HG02840 (cell line): ENCODE measurements at regions not wholly inside any gene's neighbourhood (a gene's known extent, or its start where the extent isn't known, plus 50 kb on each side); places are given as distances from the start of the nearest gene placed in this dataset.

ENCODE experiments used
- ATAC-seq: cut with Tn5 transposase; IDR thresholded peaks from one replicate; pipeline ENCODE4 v1.9.1; 2021; ENCODE audit warnings: mild to moderate bottlenecking, moderate library complexity, moderate number of reproducible peaks; ENCODE audit not compliant: unreplicated experiment, low FRiP score

- no peak for ATAC-seq
Observed at GRCh38 chr2:21279525-21279924, 155.8 kb downstream of the TDRD15 start.

GRCh38 chr2:21280793-21281192 lies 157.0 kb downstream of the TDRD15 start:
- ATAC-seq, result no peak

GRCh38 chr2:21281384-21281783 lies 157.6 kb downstream of the TDRD15 start:
- no peak for ATAC-seq

- ATAC-seq, result no peak
Observed at GRCh38 chr2:21281791-21282514, 158.2 kb downstream of the TDRD15 start.

GRCh38 chr2:21282515-21282898 lies 158.7 kb downstream of the TDRD15 start:
- ATAC-seq, result no peak

- no peak for ATAC-seq
Observed at GRCh38 chr2:21288299-21288698, 164.5 kb downstream of the TDRD15 start.

GRCh38 chr2:21288739-21289520 lies 165.2 kb downstream of the TDRD15 start:
- ATAC-seq, result no peak

GRCh38 chr2:21289551-21289950 lies 165.8 kb downstream of the TDRD15 start:
- no peak for ATAC-seq

GRCh38 chr2:21289989-21290388 lies 166.2 kb downstream of the TDRD15 start:
- no peak for ATAC-seq

- no peak for ATAC-seq
Observed at GRCh38 chr2:21291426-21291825, 167.7 kb downstream of the TDRD15 start.

GRCh38 chr2:21294446-21294845 lies 170.7 kb downstream of the TDRD15 start:
- no peak for ATAC-seq

GRCh38 chr2:21299411-21299810 lies 175.6 kb downstream of the TDRD15 start:
- ATAC-seq, result no peak

GRCh38 chr2:21301871-21302455 lies 178.2 kb downstream of the TDRD15 start:
- no peak for ATAC-seq

GRCh38 chr2:21303876-21304275 lies 180.1 kb downstream of the TDRD15 start:
- no peak for ATAC-seq

- no peak for ATAC-seq
Observed at GRCh38 chr2:21305581-21305980, 181.8 kb downstream of the TDRD15 start.

- ATAC-seq, result no peak
Observed at GRCh38 chr2:21306235-21306634, 182.5 kb downstream of the TDRD15 start.

- no peak for ATAC-seq
Observed at GRCh38 chr2:21307037-21307436, 183.3 kb downstream of the TDRD15 start.

GRCh38 chr2:21310493-21310892 lies 186.7 kb downstream of the TDRD15 start:
- ATAC-seq, result no peak

GRCh38 chr2:21314322-21314835 lies 190.6 kb downstream of the TDRD15 start:
- ATAC-seq, result no peak

GRCh38 chr2:21317131-21317530 lies 193.4 kb downstream of the TDRD15 start:
- no peak for ATAC-seq

- no peak for ATAC-seq
Observed at GRCh38 chr2:21318263-21318662, 194.5 kb downstream of the TDRD15 start.
